GM21381 (cell line): ENCODE measurements at regions not wholly inside any gene's neighbourhood (a gene's known extent, or its start where the extent isn't known, plus 50 kb on each side); places are given as distances from the start of the nearest gene placed in this dataset.
"Not testable (repeated sequence)": the region's sequence is repeated elsewhere in the genome, so short reads cannot be mapped to it uniquely, and the experiment has no call there.

Source experiments
- ATAC-seq: cut with Tn5 transposase; IDR thresholded peaks from one replicate; pipeline ENCODE4 v1.9.1; 2021; ENCODE audit warnings: mild to moderate bottlenecking, moderate library complexity; ENCODE audit not compliant: unreplicated experiment

- ATAC-seq: no peak
These were observed 339.9 kb upstream of the SPRY2 start for GRCh38 chr13:80680786-80681366.

DNA sequence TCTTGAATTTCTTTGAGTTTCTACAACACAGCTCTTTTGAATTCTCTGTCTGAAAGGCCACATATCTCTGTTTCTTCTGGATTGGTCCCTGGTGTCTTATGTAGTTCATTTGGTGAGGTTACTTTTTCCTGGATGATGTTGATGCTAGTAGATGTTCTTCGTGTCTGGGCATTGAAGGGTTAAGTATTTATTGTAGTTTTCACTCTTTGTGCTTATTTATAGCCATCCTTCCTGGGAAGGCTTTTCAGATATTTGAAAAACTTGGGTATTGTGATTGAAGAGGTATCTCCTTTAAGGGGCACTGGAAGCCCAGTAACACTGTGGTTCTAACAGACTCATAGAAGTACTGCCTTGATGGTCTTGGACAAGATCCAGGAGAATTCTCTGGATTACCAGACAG, 338.5 kb upstream of the SPRY2 start:
- ATAC-seq: no peak

- ATAC-seq: no peak
These were observed 336.3 kb upstream of the SPRY2 start for GRCh38 chr13:80677227-80677626.

- not testable (repeated sequence) for ATAC-seq
These were observed 334.5 kb upstream of the SPRY2 start for GRCh38 chr13:80675442-80675841.

GRCh38 chr13:80671773-80672172, 330.8 kb upstream of the SPRY2 start:
- no peak for ATAC-seq

- ATAC-seq: no peak
These were observed 328.2 kb upstream of the SPRY2 start for GRCh38 chr13:80669112-80669511.

- no peak for ATAC-seq
These were observed 327.5 kb upstream of the SPRY2 start for GRCh38 chr13:80668452-80668851.

- no peak for ATAC-seq
These were observed 326.0 kb upstream of the SPRY2 start for GRCh38 chr13:80666782-80667552.

- ATAC-seq: no peak
These were observed 324.9 kb upstream of the SPRY2 start for GRCh38 chr13:80665792-80666333.

DNA sequence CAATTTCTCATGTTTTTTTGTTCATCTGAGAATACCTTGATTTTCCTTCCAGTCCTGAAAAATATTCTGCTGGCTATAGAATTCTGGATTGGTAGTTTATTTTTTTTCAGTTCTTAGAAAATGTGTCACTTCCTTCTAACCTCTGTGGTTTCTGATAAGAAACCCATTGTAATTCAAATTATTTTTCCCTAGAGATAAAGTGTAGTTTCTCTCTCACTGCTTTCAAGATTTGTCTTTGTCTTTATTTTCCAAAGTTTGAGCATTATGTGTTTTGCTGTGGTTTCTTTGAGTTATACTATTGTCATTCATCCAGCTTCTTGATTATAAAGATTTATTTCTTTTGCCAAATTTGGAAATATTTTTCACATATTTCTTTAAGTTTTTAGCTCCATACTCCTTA, 324.0 kb upstream of the SPRY2 start:
- no peak for ATAC-seq

GRCh38 chr13:80663788-80664187, 322.9 kb upstream of the SPRY2 start:
- ATAC-seq: no peak

- ATAC-seq: no peak
These were observed 317.8 kb upstream of the SPRY2 start for GRCh38 chr13:80658705-80659104.

GRCh38 chr13:80656512-80656904, 315.6 kb upstream of the SPRY2 start:
- no peak for ATAC-seq

DNA sequence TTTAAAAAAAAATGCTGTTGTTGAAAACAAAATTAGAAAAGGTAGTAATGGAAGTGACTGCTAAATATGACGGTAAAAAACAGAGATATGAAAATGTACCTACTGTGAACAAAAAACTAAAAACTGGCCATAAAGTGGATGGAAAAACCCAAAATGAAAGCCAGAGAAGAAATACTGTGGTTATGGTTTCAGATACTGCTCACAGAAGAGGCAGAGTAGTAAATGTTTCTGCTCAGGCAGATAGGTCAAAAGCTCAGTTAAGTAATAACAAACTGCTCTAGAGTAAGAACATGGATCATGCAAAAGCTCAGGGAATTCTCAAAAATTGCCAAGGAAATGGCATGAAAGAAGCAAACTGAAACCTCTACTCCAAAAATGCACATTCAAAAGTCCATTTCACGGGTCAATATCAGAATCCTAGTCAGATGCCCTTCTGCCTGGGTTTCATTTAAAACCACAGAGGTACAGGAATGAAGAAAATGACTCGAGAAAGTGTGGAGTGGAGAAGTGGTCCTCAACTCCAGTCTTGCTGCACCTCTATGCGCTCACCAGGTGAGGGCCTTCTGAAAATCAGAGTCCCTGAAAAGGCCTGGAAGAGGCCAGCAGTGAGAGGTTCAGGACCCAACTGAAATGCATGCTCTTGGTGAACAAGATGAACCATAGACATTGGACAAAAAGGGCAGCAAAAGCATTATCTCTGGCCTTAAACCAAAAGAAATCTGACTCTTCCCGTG, 315.0 kb upstream of the SPRY2 start:
- ATAC-seq: no peak

GRCh38 chr13:80654638-80655249, 313.8 kb upstream of the SPRY2 start:
- ATAC-seq: no peak

GRCh38 chr13:80649274-80649673, 308.3 kb upstream of the SPRY2 start:
- ATAC-seq: no peak

GRCh38 chr13:80642641-80643040, 301.7 kb upstream of the SPRY2 start:
- ATAC-seq: no peak

DNA sequence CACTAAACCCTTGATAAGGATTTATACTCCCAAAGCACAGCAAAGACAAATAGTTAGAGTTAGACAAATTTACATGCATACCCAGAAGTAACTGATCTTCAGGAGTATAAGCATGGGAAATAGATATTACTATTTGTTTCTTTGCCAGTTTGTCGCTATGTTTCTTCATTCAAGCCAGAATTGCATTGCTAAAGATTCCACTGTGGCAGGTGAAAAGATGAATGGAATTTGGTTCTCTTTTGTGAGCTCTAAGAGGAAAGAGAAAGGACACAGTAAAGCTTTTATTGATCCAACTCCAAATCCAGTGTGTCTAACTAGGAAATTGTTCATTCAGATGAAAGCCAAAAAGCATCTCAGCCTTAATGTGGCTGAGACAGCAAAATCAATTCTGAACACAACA, 292.3 kb upstream of the SPRY2 start:
- no peak for ATAC-seq

DNA sequence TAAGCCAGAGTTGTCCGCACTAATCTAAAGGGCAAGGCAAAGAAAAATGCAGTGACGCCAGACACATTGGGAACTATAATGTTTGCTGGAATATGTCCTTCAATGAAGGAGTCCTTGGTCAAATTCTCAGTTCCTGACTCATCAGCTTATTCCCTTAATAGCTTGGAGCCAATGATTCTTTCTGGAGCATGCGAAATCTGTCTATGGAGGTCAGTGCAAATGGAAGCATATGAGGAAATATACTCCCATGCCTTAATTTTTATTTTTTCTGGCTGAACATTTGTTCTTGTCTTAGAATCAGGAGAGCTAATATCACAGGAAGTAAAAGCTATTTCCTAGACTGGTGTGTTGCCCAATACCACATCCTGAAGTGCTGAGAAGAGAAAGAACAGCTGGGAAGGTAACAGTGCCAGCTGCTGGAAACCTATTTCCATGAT, 289.8 kb upstream of the SPRY2 start:
- no peak for ATAC-seq

DNA sequence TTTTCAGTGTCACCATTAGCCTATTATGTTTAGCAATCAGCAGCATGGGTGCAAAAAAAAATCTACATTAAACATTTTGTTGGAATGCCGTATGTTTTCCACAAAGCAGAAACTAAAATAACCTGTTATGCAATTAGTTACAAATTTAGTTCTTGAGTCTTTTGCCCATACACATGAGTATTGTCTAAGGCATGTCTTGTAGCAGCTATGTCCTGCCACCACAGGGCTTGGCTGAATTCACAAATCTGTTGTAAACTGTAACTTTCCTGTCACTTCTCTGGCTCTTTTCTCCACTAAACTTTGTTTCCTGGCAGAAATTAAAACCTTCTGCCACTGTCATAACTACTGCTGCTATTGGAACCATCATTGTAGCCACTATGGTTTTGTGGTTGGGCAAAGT, 277.9 kb upstream of the SPRY2 start:
- ATAC-seq: no peak

- ATAC-seq: no peak
These were observed 271.9 kb upstream of the SPRY2 start for GRCh38 chr13:80612804-80613203.
